Astrocyte (in vitro differentiated cells and primary cell): ENCODE measurements at regions not wholly inside any gene's neighbourhood (a gene's known extent, or its start where the extent isn't known, plus 50 kb on each side); places are given as distances from the start of the nearest gene placed in this dataset.

Experiments used
- EZH2 ChIP-seq: IDR thresholded peaks from 2 replicates; pipeline ENCODE4 v1.6.1; 2012; ENCODE audit warnings: mild to moderate bottlenecking, low read length, inconsistent platforms; ENCODE audit not compliant: insufficient read depth
- TF ChIP-seq, protein P1 (sequence below): IDR thresholded peaks from 2 replicates; pipeline ENCODE4 v1.5.1; 2011; ENCODE audit warnings: low read depth, mild to moderate bottlenecking, inconsistent platforms, low read length, moderate library complexity; ENCODE audit not compliant: insufficient read depth

DNA sequence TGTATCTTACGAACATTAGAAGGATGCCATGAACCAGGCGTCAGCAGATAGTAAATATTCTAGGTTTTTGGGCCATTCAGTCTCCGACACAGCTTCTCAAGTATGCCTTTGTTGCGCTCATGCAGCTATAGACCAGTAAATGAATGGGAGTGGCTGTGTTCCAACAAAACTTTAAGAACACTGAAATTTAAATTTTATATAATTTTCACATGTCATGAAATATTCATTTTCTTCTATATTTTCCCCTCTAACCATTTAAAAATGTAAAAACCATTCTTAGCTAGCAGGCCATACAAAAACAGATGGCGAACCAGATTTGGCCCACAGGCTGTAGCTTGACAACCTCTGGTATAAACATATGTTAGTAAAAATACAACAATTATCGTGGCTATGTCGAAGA, 151.8 kb upstream of the KIT start:
- TF ChIP-seq, protein P1, sequence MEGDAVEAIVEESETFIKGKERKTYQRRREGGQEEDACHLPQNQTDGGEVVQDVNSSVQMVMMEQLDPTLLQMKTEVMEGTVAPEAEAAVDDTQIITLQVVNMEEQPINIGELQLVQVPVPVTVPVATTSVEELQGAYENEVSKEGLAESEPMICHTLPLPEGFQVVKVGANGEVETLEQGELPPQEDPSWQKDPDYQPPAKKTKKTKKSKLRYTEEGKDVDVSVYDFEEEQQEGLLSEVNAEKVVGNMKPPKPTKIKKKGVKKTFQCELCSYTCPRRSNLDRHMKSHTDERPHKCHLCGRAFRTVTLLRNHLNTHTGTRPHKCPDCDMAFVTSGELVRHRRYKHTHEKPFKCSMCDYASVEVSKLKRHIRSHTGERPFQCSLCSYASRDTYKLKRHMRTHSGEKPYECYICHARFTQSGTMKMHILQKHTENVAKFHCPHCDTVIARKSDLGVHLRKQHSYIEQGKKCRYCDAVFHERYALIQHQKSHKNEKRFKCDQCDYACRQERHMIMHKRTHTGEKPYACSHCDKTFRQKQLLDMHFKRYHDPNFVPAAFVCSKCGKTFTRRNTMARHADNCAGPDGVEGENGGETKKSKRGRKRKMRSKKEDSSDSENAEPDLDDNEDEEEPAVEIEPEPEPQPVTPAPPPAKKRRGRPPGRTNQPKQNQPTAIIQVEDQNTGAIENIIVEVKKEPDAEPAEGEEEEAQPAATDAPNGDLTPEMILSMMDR: no peak
- no peak for TF ChIP-seq EZH2
